HUDEP-2 (cell line): ENCODE measurements at regions not wholly inside any gene's neighbourhood (a gene's known extent, or its start where the extent isn't known, plus 50 kb on each side); places are given as distances from the start of the nearest gene placed in this dataset.
"Not testable (repeated sequence)": the region's sequence is repeated elsewhere in the genome, so short reads cannot be mapped to it uniquely, and the experiment has no call there.

Experiments used
- DNase-seq, 76 experiments: peaks; one replicate each; lab custom pipeline; 2025; ENCODE audit not compliant: unreplicated experiment in 76 of 76; lab: John Stamatoyannopoulos, UW

DNA sequence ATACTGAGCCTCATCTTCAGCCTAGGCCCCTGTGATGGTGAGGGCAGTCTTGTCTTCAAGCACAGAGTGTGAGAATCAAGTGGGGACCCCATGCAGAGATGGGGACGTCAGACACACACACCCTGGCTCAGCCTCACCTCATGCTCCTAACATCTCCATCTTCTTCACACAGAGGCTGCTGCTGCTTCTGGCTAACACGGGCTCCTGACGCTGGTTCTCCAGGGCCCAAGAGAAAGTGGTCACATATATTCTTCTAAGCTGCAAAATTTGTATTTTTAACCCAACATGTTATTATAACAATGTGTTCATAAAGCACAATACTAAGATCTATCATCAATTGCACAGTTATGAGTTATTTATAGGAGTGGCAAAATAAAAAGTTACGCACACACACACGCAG, 101.2 kb downstream of the VPREB1 start:
- DNase-seq, result no peak

DNA sequence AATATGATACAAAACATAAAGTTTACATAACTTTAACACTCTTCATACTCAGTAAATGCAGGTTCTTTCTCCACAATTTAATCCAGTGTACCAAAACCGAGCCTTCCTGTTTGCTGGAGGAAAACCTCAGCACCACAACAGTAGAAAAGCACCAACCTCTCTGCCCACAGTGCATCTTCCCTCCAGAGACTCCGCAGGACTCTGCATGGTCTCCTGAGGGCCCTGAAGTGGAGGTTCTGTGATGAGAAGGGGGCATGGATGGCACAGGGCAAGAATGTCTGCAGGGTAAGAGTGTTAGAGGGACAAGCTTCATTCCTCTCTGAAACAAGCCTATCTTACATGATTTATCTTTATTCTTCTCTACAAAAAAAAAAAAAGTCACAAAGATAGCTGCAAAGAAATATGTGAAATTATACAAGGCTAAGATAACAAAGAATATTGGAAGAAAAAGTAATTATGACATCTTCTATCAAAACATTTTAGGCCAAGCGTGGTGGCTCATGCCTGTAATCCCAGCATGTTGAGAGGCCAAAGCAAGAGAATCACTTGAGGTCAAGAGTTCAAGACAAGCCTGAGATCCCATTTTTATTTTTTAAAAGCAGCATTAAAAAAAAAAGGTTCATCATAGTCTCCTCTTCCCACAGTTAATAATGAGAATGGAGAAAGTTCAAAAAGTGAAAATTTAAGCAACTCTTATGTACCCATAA, 102.0 kb downstream of the VPREB1 start:
- no peak for DNase-seq

DNA sequence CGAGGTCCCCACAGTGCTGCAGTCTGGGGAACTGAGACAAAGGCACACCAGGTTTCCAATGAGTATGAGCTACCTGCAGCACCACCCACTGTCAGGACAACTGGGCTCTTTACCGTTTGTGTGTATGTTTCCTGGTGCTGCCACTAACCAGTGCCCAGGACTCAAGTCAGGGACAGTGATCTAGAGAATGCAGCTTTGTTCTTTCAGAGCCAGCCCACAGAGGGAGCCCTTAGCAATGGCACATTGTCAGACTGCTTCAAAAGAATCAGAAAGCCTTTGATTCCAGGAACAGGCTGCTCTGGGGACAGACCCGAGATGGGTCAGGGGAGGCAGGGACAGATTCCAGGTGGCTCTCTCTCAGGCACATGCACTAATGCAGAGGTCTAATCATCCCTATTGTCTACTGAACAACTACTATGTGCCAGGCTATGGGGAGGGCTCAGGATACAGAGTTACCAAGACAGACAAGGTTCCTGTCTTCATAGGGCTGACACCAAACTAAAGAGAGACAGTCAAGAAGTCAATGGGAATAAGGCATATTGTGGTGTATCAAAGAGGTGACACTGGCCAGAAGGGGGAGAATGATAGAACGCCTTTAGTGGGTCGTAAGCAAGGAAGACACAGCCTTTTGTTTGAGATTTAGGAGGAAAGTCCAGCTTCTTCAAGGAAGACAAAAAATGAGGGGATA, 103.7 kb downstream of the VPREB1 start:
- DNase-seq, result peak in 1 of 76 experiments; percentile 8

DNA sequence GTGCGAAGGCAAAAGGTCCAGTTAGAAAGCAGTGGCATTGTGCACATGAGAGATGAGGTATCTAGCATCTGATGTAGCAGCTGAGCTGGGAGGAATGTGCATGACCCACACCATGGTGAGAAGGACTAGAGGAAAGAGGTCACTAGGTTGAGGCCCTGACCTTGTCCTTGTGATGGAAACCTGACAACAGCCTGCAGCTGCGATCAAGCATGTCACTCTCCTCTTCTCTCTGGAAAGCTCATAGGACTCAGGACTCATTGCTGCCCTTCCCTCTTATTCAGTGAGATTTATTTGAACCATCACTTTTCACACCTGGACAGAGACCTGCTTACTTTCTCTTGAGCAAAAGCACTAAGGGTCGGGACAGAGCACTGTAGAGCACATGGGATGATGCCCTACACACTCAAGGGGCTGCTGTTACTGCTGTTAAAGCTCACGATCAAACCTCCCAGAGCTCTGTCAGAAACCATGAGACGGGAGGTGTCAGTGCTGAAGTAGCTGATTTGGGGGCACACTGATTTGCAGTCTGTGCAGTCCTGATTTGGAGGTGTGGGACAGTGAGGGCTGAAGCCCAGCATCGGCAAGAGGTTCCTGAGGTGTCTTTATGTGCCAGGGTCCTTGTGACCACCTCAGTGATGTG, 104.3 kb downstream of the VPREB1 start:
- DNase-seq, result no peak

DNA sequence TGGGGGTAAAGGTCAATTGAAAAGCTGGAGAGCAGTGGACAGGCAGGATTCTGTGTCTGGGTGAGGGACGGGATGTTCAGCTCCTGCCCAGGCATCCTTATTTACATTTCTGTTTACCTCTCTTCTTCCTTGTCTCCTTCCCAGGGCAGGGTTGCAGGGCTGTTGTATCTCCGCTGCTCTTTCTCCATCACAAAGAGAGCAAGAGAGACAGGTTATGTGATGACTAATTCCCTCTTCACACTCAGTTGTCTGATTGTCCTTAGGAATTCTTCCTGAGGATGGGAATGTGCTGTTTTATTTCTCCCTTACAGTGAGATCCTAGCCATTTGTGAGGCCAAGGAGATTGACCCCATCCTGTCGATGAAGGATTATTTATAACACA, 104.9 kb downstream of the VPREB1 start:
- DNase-seq, result no peak

DNA sequence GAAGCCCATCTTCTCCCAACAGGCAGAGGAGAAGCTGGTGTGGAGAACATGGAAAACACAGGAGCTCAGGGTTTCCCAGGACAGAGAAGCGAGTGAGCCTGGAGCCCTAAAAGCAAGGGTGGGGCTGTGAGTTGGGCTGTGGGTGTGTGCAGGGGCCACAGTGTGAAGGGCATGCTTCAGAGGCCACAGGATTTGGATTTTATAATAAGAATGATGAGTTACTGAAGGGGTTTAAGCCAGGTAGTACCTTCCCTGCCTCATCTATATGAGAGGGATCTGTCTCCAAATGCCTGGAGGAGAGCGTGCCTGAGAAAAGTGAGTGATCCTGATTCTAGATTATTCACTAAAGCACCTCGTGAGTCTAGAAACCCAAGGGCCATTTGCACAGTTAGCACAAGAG, 106.8 kb downstream of the VPREB1 start:
- DNase-seq, result no peak

DNA sequence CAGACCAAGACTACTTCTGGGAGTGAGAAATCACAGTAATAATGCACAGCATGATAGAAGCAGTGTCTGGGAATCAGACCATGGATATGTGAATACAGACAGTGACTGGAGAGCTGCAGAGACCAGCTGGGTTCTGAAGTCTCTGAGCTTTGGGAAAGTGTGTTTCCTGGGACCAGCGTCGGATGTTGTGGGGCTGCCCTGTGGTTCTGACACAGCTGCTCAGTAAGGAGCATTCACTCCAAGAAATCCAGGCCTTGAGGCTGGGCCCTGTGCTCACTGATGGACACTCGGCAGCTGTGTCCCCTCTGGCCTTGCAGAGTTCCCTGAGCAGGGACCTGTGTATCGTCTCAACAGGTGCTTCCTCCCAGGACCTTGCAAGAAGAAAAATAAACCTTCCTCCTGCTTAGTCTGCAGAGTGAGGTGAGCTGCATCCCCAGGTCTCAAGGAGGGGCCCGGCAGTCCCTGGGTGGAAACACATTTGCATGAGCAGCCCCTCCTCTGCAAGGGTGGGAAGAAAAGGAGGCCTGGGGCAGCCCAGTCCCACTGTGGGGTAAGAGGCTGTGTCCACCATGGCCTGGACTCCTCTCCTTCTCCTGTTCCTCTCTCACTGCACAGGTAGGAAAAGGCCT, 107.9 kb downstream of the VPREB1 start:
- no peak for DNase-seq

DNA sequence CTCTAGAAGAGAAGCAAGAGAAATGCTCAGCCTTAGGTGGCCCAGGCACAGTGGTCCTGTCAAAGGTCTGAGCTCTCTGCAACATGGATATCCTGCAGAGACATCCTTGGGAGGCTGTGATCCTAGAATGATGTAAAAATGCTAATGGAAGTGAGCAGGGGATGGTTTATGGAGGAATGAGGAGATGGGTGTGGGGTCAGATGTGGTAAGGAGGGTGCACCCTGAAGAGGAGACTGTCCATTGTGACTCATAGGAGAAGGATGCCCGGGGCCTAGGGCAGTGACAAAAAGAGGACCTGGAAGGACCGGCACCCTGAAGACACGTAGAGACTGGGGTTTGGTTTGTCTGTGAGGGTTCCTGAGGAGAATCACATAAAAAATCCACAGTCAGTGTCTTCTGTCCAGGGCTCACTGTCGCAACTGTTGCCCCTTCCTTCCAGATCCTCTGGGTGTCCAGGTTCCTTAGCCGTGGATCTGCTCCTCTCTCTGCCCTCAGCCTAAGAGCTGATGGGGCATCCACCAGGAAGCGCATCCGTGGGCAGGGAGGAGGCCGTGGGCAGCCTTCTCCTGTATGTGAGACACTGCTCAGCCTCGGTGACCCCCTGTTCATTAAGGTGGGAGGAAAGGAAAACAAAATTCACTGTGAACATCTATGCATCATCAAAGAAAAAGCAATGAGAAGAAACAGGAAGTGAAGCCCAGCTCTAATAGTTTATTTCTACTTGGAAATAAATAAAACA, 110.7 kb downstream of the VPREB1 start:
- DNase-seq, result no peak

DNA sequence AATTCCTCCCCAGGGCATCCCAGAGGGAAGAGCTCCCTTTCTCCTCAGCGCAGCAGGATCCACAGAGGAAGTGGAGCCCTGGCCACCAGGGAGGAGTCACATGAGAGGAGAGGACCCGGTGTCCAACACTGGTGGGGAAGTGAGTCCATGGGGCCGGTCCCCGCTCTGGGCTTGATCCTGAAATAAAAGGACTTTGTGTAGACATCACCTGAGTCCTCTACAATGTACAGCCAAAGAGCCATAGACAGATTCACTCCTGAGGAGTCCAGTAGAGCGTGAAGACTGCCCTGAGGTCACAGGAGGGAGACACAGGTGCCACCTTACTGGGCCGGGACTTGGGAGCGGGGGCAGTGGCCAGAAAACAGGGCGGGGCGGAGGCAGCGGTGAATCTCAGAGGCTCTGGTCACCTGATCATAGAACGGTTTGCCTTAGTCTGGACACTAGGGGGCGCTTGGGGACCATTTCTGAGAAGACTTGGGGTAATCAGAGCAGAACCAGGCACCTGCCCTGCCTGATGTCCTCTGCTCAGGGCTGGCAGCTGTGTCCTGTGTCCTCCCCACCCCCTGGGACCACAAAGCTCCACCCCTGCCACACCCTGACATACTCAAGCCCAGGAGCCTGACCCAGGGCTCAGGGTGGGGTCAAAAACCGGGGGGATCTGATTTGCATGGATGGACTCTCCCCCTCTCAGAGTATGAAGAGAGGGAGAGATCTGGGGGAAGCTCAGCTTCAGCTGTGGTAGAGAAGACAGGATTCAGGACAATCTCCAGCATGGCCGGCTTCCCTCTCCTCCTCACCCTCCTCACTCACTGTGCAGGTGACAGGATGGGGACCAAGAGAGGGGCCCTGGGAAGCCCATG, 112.7 kb downstream of the VPREB1 start:
- peak in 66 of 76 experiments; percentile 11 to 83 (median 58) for DNase-seq

DNA sequence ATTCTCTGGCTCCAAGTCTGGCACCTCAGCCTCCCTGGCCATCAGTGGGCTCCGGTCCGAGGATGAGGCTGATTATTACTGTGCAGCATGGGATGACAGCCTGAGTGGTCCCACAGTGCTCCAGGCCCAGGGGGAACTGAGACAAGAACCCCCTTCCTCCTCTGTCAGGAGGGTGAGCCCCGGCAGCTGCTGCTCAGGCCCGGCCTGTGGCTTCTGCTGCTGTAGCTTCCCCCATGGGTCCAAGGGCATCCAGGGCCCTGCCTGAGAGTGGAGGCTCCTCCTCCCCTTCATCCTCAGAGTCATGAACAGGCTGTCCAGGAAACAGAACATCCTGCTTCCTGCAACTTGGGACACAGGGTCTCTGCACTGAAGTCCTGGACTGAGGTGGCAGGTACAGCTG, 113.6 kb downstream of the VPREB1 start:
- DNase-seq, result no peak

DNA sequence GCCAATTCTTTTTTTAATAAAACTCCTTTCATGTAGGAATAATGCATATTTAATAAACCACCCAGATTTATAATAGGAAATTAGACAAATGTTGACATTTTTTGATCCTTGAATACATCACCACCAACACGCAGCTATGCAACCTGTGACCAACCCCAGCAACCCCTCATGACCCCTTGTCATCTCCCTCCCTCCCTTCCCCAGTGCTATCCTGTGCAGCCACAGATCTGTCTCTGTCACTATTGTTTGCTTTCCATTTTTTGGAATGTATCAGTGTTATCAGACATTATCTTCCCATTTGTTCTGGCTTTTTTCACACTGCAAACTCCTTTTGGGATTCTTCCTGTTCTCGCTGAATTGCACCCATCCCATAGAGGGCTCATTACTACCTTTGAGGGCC, 114.1 kb downstream of the VPREB1 start:
- no peak for DNase-seq

DNA sequence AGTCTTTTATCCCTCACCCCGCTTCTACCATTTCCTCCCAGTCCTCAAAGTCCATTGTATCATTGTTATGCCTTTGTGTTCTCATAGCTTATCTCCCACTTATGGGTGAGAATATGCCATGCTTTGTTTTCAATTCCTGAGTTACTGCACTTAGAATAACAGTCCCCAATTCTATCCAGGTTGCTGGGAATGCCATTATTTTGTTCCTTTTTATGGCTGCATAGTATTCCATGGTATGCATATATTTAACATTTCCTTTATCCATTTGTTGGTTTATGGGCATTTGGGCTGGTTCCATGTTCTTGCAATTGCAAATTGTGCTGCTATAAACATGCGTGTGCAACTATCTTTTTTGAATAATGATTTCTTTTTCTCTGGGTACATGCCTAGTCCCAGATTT, 114.9 kb downstream of the VPREB1 start:
- DNase-seq, result no peak

DNA sequence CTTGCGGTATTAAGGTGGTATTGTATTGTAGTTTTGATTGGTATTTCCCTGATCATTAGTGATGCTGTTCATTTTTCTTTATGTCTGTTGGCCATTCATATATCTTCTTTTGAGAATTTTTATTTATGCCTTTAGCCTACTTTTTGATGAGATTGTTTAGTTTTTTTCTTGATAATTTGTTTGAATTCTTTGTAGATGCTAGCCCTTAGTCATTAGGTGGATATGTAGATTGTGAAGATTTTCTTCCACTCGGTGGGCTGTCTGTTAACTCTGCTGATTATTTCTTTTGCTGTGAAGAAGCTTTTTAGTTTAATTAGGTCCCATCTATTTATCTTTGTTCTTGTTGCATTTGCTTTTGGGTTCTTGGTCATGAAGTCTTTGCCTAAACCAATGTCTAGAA, 115.4 kb downstream of the VPREB1 start:
- DNase-seq, result no peak

DNA sequence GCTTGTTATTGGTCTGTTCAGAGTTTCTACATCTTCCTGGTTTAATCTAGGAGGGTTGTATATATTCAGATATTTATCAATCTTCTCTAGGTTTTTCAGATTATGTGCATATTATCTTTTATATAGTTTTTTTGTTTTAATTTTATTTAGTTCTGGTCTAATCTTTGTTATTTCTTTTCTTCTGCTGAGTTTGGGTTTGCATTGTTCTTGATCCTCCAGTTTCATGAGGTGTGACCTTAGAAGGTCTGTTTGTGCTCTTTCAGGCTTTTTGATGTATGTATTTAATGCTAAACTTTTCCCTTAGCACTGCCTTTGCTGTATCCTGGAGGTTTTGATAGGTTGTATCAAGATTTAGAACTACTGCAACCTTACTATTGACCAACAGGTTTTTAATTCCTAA, 117.7 kb downstream of the VPREB1 start:
- no peak for DNase-seq

DNA sequence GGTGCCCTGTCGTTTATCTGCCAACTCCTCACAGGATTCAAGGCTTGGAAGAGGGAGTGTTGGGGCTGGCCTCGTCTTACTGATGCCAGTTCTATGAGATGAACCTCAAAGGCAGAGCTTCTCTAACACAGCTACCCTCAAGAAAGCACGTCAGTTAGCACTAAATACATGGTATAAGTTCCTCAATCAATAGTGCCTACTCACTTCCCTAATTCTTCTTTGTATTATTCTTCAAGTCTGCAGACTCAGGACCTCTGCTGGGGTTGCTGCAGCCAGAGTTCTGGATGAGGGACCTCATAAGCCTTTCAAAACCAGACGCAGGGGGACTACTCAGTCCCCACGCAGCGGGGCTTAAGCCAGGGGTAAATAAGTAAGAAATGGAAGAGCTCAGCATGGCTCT, 118.3 kb downstream of the VPREB1 start:
- DNase-seq, result no peak

DNA sequence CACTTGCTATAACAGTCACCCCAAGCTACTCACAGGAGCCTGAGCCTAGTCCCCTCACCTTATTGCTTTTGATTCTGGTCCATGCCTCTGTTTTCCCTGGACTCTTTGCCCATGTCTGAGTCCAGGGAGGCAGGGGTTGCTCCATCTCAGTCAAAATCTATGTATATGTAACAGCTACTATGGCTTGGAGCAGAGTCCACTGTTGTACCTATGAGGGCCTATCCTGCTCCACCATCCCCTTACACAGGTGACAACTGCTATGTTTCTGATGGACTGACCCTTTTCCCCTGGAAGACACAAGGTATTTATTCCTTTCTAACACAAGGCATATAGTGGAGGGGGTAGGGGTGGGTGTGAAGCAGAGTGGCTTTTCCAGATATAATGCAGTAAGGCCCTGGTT, 119.6 kb downstream of the VPREB1 start:
- DNase-seq, result no peak

DNA sequence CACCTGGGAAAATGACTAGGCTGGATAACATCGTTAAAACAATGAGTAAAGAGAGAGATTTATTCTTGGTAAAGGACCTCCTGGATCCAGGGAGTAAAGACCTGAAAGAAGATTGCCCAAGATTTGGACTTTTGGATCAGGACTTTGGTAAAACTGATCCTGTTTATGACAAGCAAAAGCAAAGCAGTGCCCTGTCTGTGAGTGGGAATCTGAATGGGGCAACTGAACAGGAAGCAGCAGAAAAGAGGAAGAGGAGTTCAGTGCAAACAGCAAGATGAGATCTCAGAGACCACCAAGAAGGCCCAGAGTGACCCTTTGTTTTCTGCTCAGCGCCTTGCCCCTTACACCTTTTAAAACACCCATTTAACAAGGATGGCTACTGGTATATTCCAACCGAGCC, 122.0 kb downstream of the VPREB1 start:
- no peak for DNase-seq

DNA sequence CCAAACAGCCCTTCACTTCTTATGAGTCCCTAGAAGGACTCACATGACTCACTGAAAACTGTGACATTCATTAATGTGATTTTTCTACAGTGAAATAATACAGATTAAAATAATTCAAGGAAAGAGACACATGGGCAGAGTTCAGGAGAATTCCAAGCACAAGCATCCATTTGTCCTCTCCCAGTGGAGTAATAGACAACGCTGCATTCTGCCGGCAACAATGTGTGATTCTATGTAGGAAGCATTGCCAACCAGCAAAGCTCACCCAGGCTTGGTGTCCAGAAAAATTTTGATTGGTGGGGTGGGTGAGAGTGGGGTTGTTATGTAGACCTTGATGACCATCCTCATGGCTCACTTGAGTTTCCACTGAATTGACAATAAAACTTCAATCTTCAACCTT, 123.9 kb downstream of the VPREB1 start:
- DNase-seq, result no peak

DNA sequence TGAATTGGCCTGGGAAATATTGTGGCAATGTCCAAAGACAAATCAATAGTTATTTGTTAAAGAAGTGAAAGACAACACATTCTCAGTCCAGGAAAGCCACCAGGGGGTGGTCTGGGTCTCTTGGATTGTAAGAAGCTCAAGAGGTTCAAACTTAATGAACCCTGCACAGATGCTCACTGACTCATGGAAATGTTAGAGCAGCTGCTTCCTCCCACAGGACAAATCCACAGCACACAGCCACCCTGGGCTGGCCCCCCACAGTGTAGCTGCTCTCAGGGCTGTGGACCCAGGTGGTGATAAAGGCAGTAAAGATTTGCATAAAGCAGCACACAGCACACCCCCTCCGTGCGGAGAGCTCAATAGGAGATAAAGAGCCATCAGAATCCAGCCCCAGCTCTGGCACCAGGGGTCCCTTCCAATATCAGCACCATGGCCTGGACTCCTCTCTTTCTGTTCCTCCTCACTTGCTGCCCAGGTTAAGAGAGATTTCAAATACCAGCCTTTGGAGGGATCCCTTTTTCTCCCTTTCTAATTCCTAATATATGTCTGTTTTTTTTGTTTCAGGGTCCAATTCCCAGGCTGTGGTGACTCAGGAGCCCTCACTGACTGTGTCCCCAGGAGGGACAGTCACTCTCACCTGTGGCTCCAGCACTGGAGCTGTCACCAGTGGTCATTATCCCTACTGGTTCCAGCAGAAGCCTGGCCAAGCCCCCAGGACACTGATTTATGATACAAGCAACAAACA, 124.8 kb downstream of the VPREB1 start:
- DNase-seq, result not testable (repeated sequence)

DNA sequence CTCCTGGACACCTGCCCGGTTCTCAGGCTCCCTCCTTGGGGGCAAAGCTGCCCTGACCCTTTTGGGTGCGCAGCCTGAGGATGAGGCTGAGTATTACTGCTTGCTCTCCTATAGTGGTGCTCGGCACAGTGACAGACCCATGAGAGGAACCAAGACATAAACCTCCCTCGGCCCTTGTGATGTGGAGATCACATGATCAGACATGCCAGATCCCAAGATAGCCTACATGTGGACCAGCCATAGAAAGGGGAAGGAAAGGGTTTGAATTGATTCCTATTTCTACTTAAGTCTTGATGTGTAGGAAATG, 125.3 kb downstream of the VPREB1 start:
- no peak for DNase-seq
